DMS 273 (cell line): ENCODE measurements at regions not wholly inside any gene's neighbourhood (a gene's known extent, or its start where the extent isn't known, plus 50 kb on each side); places are given as distances from the start of the nearest gene placed in this dataset.
"Not testable (repeated sequence)": the region's sequence is repeated elsewhere in the genome, so short reads cannot be mapped to it uniquely, and the experiment has no call there.

Experiments
- DNase-seq: peaks from one replicate; lab custom pipeline; 2025; ENCODE audit not compliant: unreplicated experiment; lab: John Stamatoyannopoulos, UW

DNA sequence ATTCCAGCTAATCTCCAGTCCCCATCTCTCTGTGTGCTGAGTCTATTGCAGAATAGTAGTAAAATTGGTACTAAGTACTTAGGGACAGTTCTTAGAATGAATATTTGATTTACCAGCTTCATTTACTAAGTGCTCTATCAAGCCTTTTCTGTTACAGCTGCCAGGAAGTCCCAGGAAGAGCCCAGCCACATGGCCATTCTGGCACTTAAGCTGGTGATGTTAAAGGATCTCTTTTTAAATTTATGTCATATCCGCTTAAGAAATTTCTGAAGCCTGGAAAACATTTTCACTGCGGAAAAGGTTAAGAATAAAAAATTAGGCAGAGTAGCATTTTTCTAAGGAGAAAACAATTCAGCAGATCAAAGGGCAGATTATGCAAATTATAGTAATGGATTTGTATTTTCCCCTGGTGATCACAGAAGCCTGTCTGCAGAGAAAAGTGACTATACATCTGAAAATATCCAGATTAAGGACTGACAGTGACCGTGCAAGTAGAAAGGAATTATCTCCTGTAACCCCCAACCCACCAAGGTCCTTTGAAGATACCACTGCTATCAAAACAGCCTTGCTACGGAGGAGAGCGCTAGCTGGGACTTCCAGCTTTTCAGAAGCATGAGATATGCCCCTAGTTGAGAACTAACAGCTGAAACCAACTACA is 260.8 kb downstream of the SH3BP4 start:
- no peak for DNase-seq

GRCh38 chr2:235215248-235215647 is 263.4 kb downstream of the SH3BP4 start:
- DNase-seq = peak; percentile 63

GRCh38 chr2:235216901-235217300 is 265.1 kb downstream of the SH3BP4 start:
- no peak for DNase-seq

GRCh38 chr2:235217846-235218245 is 266.0 kb downstream of the SH3BP4 start:
- DNase-seq = no peak

- DNase-seq = no peak
Observed at GRCh38 chr2:235218486-235218907, 266.7 kb downstream of the SH3BP4 start.

- DNase-seq = no peak
Observed at GRCh38 chr2:235219048-235219447, 267.2 kb downstream of the SH3BP4 start.

DNA sequence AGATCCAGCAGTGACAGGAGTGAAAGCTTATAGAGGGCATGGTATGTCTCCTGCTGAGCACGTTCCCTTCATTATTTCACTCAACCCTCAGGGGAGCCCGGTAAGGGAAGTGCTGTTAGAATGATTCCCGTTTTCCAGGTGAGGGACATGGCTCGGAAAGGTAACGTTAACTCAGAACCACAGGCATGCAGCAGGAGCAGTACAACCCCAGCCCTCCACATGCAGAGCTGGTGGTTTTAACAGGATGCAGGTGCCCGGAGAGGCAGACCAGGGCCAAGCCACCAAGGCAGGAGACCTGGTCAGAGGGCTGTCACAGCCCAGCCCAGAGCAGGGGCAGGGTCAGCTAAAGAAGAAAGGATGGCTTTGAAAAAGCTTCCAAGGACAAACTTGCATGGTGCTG is 268.5 kb downstream of the SH3BP4 start:
- DNase-seq = no peak

- no peak for DNase-seq
Observed at GRCh38 chr2:235223011-235223410, 270.8 kb upstream of the AGAP1 start.

DNA sequence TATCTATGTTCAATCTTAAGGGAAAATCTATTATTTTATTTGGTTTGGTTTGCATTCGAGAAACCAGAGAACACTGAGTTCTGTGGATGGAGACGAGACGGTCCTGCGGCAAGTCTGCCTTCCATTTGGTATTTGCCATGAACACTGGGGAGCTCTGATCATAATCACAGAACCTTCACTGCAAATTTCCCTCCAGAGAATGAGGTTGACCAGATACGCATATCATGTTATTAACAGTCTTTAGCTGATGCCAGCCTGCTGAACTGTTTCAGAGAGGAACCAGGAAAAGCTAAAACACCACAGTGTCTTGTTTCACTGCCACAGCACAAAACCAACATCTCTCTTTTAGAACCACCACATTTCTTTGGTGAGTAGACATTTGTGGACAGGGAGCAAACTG is 269.4 kb upstream of the AGAP1 start:
- no peak for DNase-seq

DNA sequence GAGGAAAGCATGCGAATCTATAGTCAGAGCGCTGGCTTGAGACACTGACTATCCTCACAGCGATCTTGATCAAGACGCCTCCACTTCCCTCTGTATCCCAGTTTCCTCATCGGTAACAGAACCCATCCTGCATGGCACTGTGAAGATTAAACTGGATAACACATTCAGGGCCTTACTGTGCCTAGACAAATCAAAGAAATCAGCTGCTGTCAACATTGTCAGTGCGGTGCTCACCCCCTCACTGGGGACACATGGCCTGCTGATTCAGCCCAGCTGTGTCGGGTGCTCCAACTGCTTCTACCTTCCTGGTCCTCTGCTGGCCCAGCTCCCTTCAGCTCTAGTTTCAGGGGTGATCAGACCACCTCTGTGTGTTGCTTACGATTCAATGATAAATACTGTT is 268.6 kb upstream of the AGAP1 start:
- no peak for DNase-seq

- DNase-seq = no peak
Observed at GRCh38 chr2:235227590-235227989, 266.3 kb upstream of the AGAP1 start.

DNA sequence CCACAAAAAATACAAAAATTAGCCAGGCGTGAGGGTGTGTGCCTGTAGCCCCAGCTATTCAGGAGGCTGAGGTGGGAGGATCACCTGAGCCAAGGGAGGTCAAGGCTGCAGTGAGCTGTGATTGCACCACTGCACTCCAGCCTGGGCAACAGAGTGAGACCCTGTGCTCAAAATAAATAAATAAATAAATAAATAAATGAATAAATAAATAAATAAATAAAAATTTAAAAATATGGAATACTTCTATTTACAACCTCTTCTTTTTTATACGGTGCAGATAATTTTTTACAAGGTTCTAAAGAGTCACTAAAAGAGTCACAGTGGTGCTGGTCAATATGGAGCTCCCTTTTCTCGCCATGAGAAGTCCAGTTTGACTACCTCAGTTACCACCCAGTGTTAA is 265.4 kb upstream of the AGAP1 start:
- not testable (repeated sequence) for DNase-seq

- DNase-seq = no peak
Observed at GRCh38 chr2:235229236-235229635, 264.6 kb upstream of the AGAP1 start.

DNA sequence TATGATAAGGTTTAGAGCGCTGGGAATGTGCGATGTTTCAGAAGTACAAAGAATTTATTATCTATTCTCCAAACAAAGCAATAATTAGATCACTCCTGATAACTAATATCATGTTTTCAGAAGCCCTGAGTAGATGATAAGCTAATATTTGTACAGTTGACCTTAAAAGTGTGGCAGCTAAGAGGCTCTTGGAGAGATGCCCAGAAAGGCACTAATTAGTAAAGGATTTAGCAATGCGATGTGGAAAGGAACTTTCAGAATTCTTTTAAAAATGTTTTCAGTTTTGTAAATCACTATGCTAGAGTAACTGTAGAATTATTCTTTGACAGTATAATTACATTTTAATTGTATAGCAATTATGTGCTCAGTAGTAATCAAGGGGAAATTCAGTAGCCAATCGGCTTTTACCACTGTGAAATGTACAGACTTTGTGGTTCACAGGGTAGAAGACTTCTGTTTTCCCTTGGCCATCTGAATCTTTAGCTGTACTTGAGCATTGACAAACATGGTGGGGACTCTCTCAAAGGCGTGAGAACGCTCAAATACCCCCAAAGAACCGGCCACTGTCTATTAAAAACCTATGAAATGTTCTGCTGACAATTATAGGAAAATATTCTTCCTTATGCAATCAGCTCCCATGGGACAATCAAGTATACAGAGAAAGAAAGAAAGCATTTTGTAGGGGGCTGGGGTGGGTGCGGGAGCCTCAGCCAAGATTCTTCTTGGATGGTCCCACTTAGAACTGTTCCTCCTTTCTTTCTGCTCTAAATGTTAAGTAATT is 262.8 kb upstream of the AGAP1 start:
- peak; percentile 62 for DNase-seq

- DNase-seq = peak; percentile 39
Observed at GRCh38 chr2:235232449-235233433, 261.1 kb upstream of the AGAP1 start.

GRCh38 chr2:235234736-235235135 is 259.1 kb upstream of the AGAP1 start:
- no peak for DNase-seq

DNA sequence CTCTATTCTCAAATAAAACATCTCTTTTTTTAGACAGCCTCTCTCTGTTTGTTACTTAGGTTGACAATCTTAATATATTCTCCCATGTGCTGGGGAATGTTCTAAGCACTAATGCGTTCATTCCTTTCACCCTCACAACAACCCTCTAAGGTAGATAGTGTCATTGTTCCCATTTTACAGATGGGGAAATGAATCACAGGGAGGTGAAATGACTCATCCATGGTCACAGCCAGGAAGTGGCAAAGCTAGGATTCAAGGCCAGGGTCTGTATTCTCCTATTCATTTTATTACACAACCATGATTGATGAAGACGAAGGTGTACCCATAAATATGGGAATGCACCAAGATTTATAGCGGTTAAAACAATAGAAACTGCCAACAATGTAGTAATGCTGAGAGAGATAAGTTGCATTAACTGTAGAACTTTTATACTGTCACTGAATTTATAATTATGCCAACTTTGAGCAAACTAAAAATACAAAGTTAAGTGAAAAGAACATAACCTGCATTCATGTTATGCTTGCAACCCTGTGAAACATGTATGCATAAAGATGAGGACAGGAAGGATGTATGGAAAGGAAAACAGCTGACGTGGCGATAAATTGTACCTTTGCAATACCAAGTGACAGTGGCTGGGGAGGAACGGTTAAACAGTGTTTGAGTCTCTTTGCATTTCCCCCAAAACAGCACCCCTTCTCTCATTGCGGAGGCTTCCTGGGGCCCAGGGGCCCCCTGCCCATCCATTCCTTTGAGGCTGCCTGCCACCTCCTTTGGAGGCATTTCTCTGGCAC is 257.7 kb upstream of the AGAP1 start:
- no peak for DNase-seq

- DNase-seq = peak; percentile 82
Observed at GRCh38 chr2:235238537-235238936, 255.3 kb upstream of the AGAP1 start.

DNA sequence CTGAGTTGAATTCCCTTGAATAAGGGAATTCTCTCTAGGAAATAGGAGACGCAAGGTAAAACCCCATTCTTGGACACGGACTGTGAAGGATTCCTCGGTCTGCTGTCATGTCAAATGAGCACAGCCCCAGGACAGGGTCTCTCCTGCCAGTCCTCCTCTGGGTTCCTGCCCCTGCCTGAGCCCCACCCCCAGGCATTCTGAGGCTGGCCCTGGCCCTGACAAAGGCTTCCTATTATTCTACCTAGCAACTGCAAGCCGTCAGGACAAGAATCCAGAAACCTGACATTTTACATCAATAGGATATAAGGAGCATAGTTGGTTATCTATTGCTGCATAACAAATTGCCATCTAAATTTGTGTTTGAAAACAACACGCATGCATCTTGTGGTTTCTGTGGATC is 253.3 kb upstream of the AGAP1 start:
- DNase-seq = no peak
